ENCODE measurements at regions not wholly inside any gene's neighbourhood (a gene's known extent, or its start where the extent isn't known, plus 50 kb on each side); places are given as distances from the start of the nearest gene placed in this dataset.
"Not testable (repeated sequence)": the region's sequence is repeated elsewhere in the genome, so short reads cannot be mapped to it uniquely, and the experiment has no call there.

- Mint-ChIP-seq H3K4me1 (no peaks in the 10 kb centered on the region), H3K9me3 (peaks cover 0 to 7% (median 5%) of the 10 kb centered on the region in 7 donors), H3K36me3 (no peaks in the 10 kb centered on the region), H3K4me3 (no peak overlapping the region), H3K27me3 (ENCODE audit: low read depth in 3 of 3) (no peaks in the 10 kb centered on the region), H3K27ac (no peak overlapping the region)
- Histone ChIP-seq H3K4me2 (replicated peaks; ENCODE audit: extremely low read depth, low read length, poor library complexity, severe bottlenecking) (no peak overlapping the region), H4K20me1 (ENCODE audit: insufficient read depth, low read length) (no peaks in the 10 kb centered on the region), H3K4me3 (replicated peaks in 1 of 3; ENCODE audit: low read depth in 2 of 3, low read length in 3 of 3) (no peak overlapping the region), H2AFZ (ENCODE audit: insufficient read depth, low read depth, low read length, poor library complexity, severe bottlenecking) (no peak overlapping the region), H3K9me3 (replicated peaks in 1 of 2; ENCODE audit: control insufficient read depth in 1 of 2, insufficient read depth in 1 of 2, low read length in 2 of 2) (no peaks in the 10 kb centered on the region), H3K27ac (ENCODE audit: low read depth in 1 of 2, low read length in 2 of 2) (no peak overlapping the region), H3K9ac (ENCODE audit: insufficient read depth, low read length, poor library complexity, severe bottlenecking) (no peak overlapping the region), H3K36me3 (replicated peaks in 1 of 2; ENCODE audit: control insufficient read depth in 1 of 2, insufficient read depth in 2 of 2, low read length in 2 of 2) (no peaks in the 10 kb centered on the region), H3K79me2 (ENCODE audit: insufficient read depth, low read length) (no peaks in the 10 kb centered on the region), H3K27me3 (ENCODE audit: control insufficient read depth in 2 of 2, insufficient read depth in 2 of 2, low read length in 2 of 2) (no peaks in the 10 kb centered on the region), H3K4me1 (ENCODE audit: control insufficient read depth in 1 of 2, insufficient read depth in 2 of 2, low read length in 2 of 2) (no peaks in the 10 kb centered on the region)
- TF ChIP-seq CTCF (IDR thresholded peaks at IDR 0.05): no peak
- WGBS (ENCODE audit: insufficient coverage): no CpG with 5 or more reads among the region's 1 CpG
- intact Hi-C loops (cut with micrococcal nuclease): no loop called here
- DNase-seq: no peak
These were observed 509.8 kb downstream of the CSNK1G3 start for GRCh38 chr5:124021776-124022175.

DNA sequence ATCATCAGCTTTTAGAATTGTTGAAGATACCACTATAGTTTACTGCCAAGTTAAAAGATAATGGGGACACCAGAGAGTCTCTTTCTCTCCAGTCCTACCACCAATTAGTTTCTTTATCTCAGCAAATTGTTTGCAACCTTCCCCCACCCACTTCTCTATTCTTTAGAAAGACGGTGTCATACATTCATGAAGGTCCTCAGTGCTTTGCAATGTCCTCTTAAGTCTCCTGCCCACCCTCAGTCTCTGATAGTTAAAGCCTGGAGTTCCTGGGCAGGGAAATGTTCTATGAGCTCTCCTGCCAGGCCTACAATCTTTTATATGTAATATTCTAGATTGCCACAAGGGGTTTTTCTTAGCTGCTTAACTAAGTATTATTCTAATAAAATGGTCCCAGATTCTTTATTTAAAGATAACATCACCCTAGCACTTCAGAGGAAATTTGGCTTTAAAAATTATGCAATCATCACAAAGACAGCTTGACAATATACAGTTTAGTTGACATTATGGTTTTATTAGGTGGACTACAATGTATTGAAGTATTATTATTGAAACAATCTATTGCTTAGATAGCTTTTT lies 509.2 kb downstream of the CSNK1G3 start:
- H3K27ac Mint-ChIP-seq: no peak overlapping the region
- H3K79me2 ChIP-seq (ENCODE audit: insufficient read depth, low read length): no peaks in the 10 kb centered on the region
- no peak for DNase-seq
- no peaks in the 10 kb centered on the region for H3K27me3 Mint-ChIP-seq (ENCODE audit: low read depth in 3 of 3)
- H3K4me1 ChIP-seq (ENCODE audit: control insufficient read depth in 1 of 2, insufficient read depth in 2 of 2, low read length in 2 of 2): no peaks in the 10 kb centered on the region
- peaks cover 0 to 7% (median 2%) of the 10 kb centered on the region in 7 donors for H3K9me3 Mint-ChIP-seq
- H3K9me3 ChIP-seq (replicated peaks in 1 of 2; ENCODE audit: control insufficient read depth in 1 of 2, insufficient read depth in 1 of 2, low read length in 2 of 2): no peaks in the 10 kb centered on the region
- no peak overlapping the region for H3K4me2 ChIP-seq (replicated peaks; ENCODE audit: extremely low read depth, low read length, poor library complexity, severe bottlenecking)
- no peak overlapping the region for H3K9ac ChIP-seq (ENCODE audit: insufficient read depth, low read length, poor library complexity, severe bottlenecking)
- H3K27me3 ChIP-seq (ENCODE audit: control insufficient read depth in 2 of 2, insufficient read depth in 2 of 2, low read length in 2 of 2): no peaks in the 10 kb centered on the region
- H3K4me3 ChIP-seq (replicated peaks in 1 of 3; ENCODE audit: low read depth in 2 of 3, low read length in 3 of 3): no peak overlapping the region
- no peaks in the 10 kb centered on the region for H3K36me3 Mint-ChIP-seq
- no peak overlapping the region for H2AFZ ChIP-seq (ENCODE audit: insufficient read depth, low read depth, low read length, poor library complexity, severe bottlenecking)
- H3K4me3 Mint-ChIP-seq: no peak overlapping the region
- H3K27ac ChIP-seq (ENCODE audit: low read depth in 1 of 2, low read length in 2 of 2): no peak overlapping the region
- TF ChIP-seq CTCF (IDR thresholded peaks at IDR 0.05): no peak
- no peaks in the 10 kb centered on the region for H3K4me1 Mint-ChIP-seq
- no peaks in the 10 kb centered on the region for H4K20me1 ChIP-seq (ENCODE audit: insufficient read depth, low read length)
- intact Hi-C loops (cut with micrococcal nuclease): no loop called here
- 86% methylated on average over 1 of the region's 1 CpG for WGBS (ENCODE audit: insufficient coverage)
- no peaks in the 10 kb centered on the region for H3K36me3 ChIP-seq (replicated peaks in 1 of 2; ENCODE audit: control insufficient read depth in 1 of 2, insufficient read depth in 2 of 2, low read length in 2 of 2)

DNA sequence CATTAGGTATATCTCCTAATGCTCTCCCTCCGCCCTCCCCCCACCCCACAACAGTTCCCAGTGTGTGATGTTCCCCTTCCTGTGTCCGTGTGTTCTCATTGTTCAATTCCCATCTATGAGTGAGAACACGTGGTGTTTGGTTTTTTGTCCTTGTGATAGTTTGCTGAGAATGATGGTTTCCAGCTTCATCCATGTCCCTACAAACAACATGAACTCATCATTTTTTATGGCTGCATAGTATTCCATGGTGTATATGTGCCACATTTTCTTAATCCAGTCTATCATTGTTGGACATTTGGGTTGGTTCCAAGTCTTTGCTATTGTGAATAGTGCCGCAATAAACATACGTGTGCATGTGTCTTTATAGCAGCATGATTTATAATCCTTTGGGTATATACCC lies 505.3 kb downstream of the CSNK1G3 start:
- WGBS (ENCODE audit: insufficient coverage): no CpG with 5 or more reads among the region's 5 CpGs
- peaks cover 2 to 13% (median 6%) of the 10 kb centered on the region in 7 donors for H3K9me3 Mint-ChIP-seq
- H3K9ac ChIP-seq (ENCODE audit: insufficient read depth, low read length, poor library complexity, severe bottlenecking); H3K4me1 Mint-ChIP-seq; H3K36me3 Mint-ChIP-seq; H2AFZ ChIP-seq (ENCODE audit: insufficient read depth, low read depth, low read length, poor library complexity, severe bottlenecking); H3K4me1 ChIP-seq (ENCODE audit: control insufficient read depth in 1 of 2, insufficient read depth in 2 of 2, low read length in 2 of 2); intact Hi-C loops (cut with micrococcal nuclease); H3K79me2 ChIP-seq (ENCODE audit: insufficient read depth, low read length); H3K27ac Mint-ChIP-seq; H3K27me3 ChIP-seq (ENCODE audit: control insufficient read depth in 2 of 2, insufficient read depth in 2 of 2, low read length in 2 of 2); H3K27me3 Mint-ChIP-seq (ENCODE audit: low read depth in 3 of 3); DNase-seq; H4K20me1 ChIP-seq (ENCODE audit: insufficient read depth, low read length); H3K4me3 ChIP-seq (replicated peaks in 1 of 3; ENCODE audit: low read depth in 2 of 3, low read length in 3 of 3); H3K9me3 ChIP-seq (replicated peaks in 1 of 2; ENCODE audit: control insufficient read depth in 1 of 2, insufficient read depth in 1 of 2, low read length in 2 of 2); H3K36me3 ChIP-seq (replicated peaks in 1 of 2; ENCODE audit: control insufficient read depth in 1 of 2, insufficient read depth in 2 of 2, low read length in 2 of 2); H3K4me2 ChIP-seq (replicated peaks; ENCODE audit: extremely low read depth, low read length, poor library complexity, severe bottlenecking); H3K4me3 Mint-ChIP-seq; H3K27ac ChIP-seq (ENCODE audit: low read depth in 1 of 2, low read length in 2 of 2): not testable (repeated sequence)

All from CD14-positive monocyte (primary cell).